Activated naive CD4-positive, alpha-beta T cell treated with anti-CD3 and anti-CD28 coated beads, Interleukin-2, amount 50 U/mL, for 72 hours (primary cell): ENCODE measurements at regions not wholly inside any gene's neighbourhood (a gene's known extent, or its start where the extent isn't known, plus 50 kb on each side); places are given as distances from the start of the nearest gene placed in this dataset.
A peak's percentile ranks its signal among the peaks of the same experiment; 100 is the strongest.

Experiments
- ATAC-seq, 2 donors: fragments of 150-1000 bp; cut with Tn5 transposase; 2 replicates each; pipeline ENCODE4 v1.10.0; 2021; ENCODE audit warnings: mild to moderate bottlenecking in 2 of 2, moderate library complexity in 2 of 2
- DNase-seq, 2 donors: peaks; one replicate each; pipeline ENCODE4 v3.0.0; 2021 to 2022; ENCODE audit warnings: low spot score in 2 of 2
- H3K27ac Mint-ChIP-seq, 2 donors: one replicate each; pipeline ENCODE4 v1.8.0; 2022; ENCODE audit warnings: mild to moderate bottlenecking in 2 of 2, mixed read lengths in 2 of 2
- H3K36me3 Mint-ChIP-seq, 2 donors: one replicate each; pipeline ENCODE4 v1.8.0; 2022; ENCODE audit warnings: mixed read lengths in 2 of 2
- H3K9me3 Mint-ChIP-seq, 2 donors: one replicate each; pipeline ENCODE4 v1.8.0; 2022; ENCODE audit warnings: mixed read lengths in 2 of 2

GRCh38 chr13:57409656-57410055 is 221.9 kb upstream of the PCDH17 start:
- Mint-ChIP-seq H3K36me3 (peaks cover 4 to 11% of the 10 kb centered on the region in 2 donors), H3K27ac (no peak overlapping the region), H3K9me3 (peaks cover 34% of the 10 kb centered on the region in 2 donors)
- DNase-seq (no peak), ATAC-seq (no peak)

GRCh38 chr13:57418067-57418677 is 213.4 kb upstream of the PCDH17 start:
- ATAC-seq = no peak
- H3K27ac Mint-ChIP-seq = peak overlapping the region in 1 of 2 donors; percentile 22
- peaks cover 10 to 12% of the 10 kb centered on the region in 2 donors for H3K9me3 Mint-ChIP-seq
- no peak for DNase-seq
- H3K36me3 Mint-ChIP-seq = no peaks in the 10 kb centered on the region

DNA sequence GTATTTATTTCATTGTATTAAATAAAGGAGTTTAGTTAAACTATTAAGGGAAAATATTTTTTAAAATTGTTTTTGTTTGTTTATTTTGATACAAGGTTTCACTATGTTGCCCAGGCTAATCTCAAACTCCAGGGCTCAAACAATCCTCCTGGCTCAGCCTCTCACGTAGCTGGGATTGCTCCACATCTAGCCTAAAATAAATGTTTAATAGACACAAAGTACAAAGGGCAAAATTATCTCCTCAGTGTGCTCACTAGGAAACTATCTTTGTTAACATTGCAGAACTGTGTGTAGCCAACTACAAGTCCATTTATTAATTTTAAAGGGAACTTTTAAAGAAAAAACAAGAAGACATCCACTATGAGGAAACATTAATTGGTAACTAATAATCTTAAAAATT is 207.2 kb upstream of the PCDH17 start:
- ATAC-seq (no peak), DNase-seq (no peak)
- Mint-ChIP-seq H3K36me3 (peaks cover 0 to 10% of the 10 kb centered on the region in 2 donors), H3K27ac (no peak overlapping the region), H3K9me3 (peaks cover 21 to 27% of the 10 kb centered on the region in 2 donors)

DNA sequence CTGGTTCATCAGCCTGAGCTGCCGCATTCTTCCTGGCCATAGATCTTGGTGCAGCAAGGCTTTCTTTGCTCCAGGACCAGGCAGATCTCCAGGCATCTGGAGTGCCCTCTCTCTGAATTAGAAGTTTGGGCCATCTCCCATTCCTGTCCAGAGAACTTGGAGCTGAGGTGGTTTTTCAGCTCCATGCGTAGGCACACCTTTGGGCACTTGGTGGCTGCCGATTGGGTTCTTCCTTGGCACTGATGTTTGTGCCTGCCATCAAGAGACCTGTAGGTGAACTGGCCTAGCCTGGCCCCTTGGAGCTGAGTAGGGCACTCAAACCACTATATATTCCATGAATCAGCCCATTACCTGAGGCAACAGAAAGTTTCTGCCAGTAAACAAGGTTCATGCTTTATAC is 206.0 kb upstream of the PCDH17 start:
- ATAC-seq = no peak
- DNase-seq = no peak
- H3K36me3 Mint-ChIP-seq = peaks cover 0 to 10% of the 10 kb centered on the region in 2 donors
- peaks cover 28 to 29% of the 10 kb centered on the region in 2 donors for H3K9me3 Mint-ChIP-seq
- H3K27ac Mint-ChIP-seq = no peak overlapping the region

GRCh38 chr13:57437587-57437986 is 194.0 kb upstream of the PCDH17 start:
- peaks cover 25% of the 10 kb centered on the region in 2 donors for H3K9me3 Mint-ChIP-seq
- H3K27ac Mint-ChIP-seq = no peak overlapping the region
- ATAC-seq (no peak), DNase-seq (no peak)
- H3K36me3 Mint-ChIP-seq = no peaks in the 10 kb centered on the region

GRCh38 chr13:57438072-57438471 is 193.5 kb upstream of the PCDH17 start:
- Mint-ChIP-seq H3K36me3 (no peaks in the 10 kb centered on the region), H3K27ac (no peak overlapping the region), H3K9me3 (peaks cover 21 to 23% of the 10 kb centered on the region in 2 donors)
- DNase-seq (no peak), ATAC-seq (no peak)

DNA sequence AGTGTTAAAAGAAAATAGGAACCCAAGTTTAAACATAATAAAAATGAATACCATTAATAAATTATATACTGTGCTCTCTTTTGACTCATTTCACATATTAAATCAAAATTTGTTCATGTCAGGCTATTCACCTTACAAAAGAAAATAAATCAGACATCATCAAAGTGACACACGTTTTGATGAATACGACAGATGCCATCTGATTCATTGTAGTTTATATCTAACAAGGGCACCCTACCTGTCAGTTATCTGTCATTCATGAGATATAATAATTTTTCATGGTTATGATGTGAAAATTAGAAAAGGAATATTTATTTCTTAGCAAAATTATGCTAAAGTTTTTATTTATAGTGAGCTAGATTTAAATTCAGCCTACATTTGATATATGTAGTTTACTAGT is 188.1 kb upstream of the PCDH17 start:
- ATAC-seq = no peak
- H3K9me3 Mint-ChIP-seq = peaks cover 9 to 10% of the 10 kb centered on the region in 2 donors
- DNase-seq = no peak
- H3K27ac Mint-ChIP-seq = no peak overlapping the region
- H3K36me3 Mint-ChIP-seq = no peaks in the 10 kb centered on the region

GRCh38 chr13:57450356-57450755 is 181.2 kb upstream of the PCDH17 start:
- Mint-ChIP-seq H3K27ac (no peak overlapping the region), H3K9me3 (peaks cover 3 to 9% of the 10 kb centered on the region in 2 donors), H3K36me3 (no peaks in the 10 kb centered on the region)
- ATAC-seq (no peak), DNase-seq (no peak)

GRCh38 chr13:57452228-57452627 is 179.3 kb upstream of the PCDH17 start:
- peaks cover 16 to 22% of the 10 kb centered on the region in 2 donors for H3K9me3 Mint-ChIP-seq

GRCh38 chr13:57470491-57470890 is 161.1 kb upstream of the PCDH17 start:
- DNase-seq = no peak
- ATAC-seq = no peak
- Mint-ChIP-seq H3K36me3 (no peaks in the 10 kb centered on the region), H3K27ac (no peak overlapping the region), H3K9me3 (peaks cover 0 to 8% of the 10 kb centered on the region in 2 donors)

More at GRCh38 chr13:57452228-57452627, 179.3 kb upstream of the PCDH17 start:
- DNase-seq = no peak
- no peak for ATAC-seq
- Mint-ChIP-seq H3K27ac (no peak overlapping the region), H3K36me3 (no peaks in the 10 kb centered on the region)

- Mint-ChIP-seq H3K27ac (no peak overlapping the region), H3K36me3 (no peaks in the 10 kb centered on the region), H3K9me3 (peaks cover 0 to 3% of the 10 kb centered on the region in 2 donors)
- DNase-seq = no peak
- ATAC-seq = no peak
These were observed 140.2 kb upstream of the PCDH17 start for GRCh38 chr13:57491318-57491717.

DNA sequence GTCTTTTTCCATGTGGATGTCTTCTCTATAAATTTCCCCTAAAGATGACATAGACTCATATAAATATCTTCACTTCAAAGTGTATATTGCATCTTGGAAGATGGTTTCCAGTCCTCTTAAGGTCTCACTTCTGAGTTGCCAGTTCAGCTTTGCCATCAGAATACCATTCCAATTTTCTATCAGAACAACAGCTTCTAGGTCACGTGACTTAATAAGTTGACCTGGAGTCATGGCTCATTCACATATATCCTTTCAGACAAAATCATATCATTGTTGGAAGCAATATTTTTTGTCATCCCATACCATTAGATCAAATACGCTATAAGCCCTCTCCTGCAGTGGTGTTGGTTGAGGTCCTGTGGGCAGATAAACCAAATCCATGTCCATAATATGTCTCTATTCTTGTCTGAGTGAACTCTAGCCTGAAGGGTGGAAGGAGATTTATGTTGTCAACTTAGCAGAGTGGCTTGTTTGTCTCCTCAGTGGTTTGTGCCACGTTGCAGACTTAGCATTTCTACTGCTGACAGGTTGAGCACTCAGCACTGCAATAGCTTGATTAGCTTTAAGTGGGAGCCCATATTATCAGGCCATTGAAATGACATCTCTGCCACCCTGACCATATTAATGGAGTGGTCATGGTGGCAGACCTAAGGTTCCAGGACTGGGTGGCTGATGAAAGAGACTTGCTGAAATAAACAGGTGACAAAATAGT is 123.6 kb upstream of the PCDH17 start:
- H3K9me3 Mint-ChIP-seq = peaks cover 11 to 21% of the 10 kb centered on the region in 2 donors
- DNase-seq (no peak), ATAC-seq (no peak)
- H3K27ac Mint-ChIP-seq = no peak overlapping the region
- no peaks in the 10 kb centered on the region for H3K36me3 Mint-ChIP-seq

DNA sequence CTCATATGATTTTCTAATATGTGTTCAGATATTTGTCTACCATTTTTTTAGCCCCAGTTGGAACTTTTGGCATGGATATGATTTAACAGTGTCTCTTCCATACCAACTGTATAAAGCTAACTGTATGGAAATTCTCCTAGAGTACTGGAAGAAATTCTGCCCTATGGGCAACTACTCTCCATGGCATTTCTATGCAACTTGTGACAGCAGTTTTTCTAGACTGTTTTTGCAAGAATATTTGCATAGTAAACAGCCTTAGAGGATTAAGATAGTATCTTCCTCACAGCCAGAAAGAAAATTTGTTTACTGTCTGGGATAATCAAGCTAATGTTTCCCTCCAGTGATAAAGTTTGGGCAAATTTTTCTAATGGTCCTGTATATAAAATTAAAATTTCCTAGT is 119.9 kb upstream of the PCDH17 start:
- no peak for ATAC-seq
- H3K36me3 Mint-ChIP-seq = no peaks in the 10 kb centered on the region

DNA sequence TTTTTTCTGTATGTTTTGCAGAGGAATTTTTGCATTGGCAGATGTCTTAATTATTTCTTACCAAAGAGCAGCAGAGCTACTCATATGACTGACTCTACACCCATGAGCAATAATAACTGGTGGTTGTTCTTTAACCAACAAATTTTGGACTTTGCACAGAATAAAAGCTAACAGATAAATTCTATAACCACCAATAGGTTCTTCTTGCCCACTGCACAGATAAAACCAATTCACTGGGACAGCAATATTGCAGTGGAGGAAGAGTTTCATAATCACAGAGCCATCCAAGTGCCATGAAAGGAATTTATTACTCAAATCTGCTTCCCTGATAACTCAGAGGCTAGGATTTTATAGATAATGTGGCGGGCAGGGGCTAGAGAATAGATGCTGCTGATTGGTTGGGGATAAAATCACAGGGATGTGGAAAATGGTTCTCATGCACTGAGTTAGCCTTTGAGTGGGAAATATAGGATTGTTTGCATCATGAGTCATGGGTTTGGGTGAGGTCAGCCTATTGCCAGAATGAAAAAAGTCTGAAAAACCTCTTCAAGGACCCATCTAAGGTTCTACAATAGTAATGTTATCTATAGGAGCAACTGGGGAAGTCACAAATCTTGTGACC is 104.3 kb upstream of the PCDH17 start:
- H3K9me3 Mint-ChIP-seq = peaks cover 0 to 3% of the 10 kb centered on the region in 2 donors
- no peaks in the 10 kb centered on the region for H3K36me3 Mint-ChIP-seq
- ATAC-seq = no peak
- H3K27ac Mint-ChIP-seq = no peak overlapping the region
- no peak for DNase-seq

More for the DNA sequence above, 119.9 kb upstream of the PCDH17 start:
- DNase-seq = no peak
- peaks cover 5 to 11% of the 10 kb centered on the region in 2 donors for H3K9me3 Mint-ChIP-seq
- H3K27ac Mint-ChIP-seq = no peak overlapping the region

DNA sequence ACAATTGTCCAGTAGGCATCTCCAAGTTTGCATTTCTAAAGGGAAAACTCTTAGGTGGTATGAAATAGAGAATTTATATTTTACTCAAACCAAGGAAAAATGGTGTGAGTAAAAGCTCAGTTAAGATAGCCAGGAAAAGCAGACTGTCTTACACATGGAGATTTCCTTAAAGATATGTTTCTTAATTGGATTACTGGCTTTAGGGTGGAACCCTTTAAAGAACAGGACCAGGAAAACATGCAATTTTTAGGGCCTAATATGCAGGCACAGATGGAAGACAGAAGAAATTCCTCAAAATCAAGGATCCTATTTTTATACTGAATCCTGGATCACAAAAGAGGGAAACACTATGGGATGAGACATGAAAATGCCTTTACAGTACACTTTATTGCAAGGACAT is 100.3 kb upstream of the PCDH17 start:
- no peak for DNase-seq
- Mint-ChIP-seq H3K36me3 (peaks cover 0 to 10% of the 10 kb centered on the region in 2 donors), H3K27ac (no peak overlapping the region), H3K9me3 (peaks cover under 1 to 7% of the 10 kb centered on the region in 2 donors)
- no peak for ATAC-seq

- ATAC-seq (no peak), DNase-seq (no peak)
- Mint-ChIP-seq H3K9me3 (peaks cover 0 to 17% of the 10 kb centered on the region in 2 donors), H3K36me3 (no peaks in the 10 kb centered on the region), H3K27ac (no peak overlapping the region)
These were observed 84.6 kb upstream of the PCDH17 start for GRCh38 chr13:57546942-57547341.

GRCh38 chr13:57552437-57552836 is 79.1 kb upstream of the PCDH17 start:
- Mint-ChIP-seq H3K36me3 (no peaks in the 10 kb centered on the region), H3K27ac (no peak overlapping the region), H3K9me3 (peaks cover 6 to 26% of the 10 kb centered on the region in 2 donors)
- no peak for DNase-seq
- ATAC-seq = no peak
